GM18519 (cell line): ENCODE measurements at regions not wholly inside any gene's neighbourhood (a gene's known extent, or its start where the extent isn't known, plus 50 kb on each side); places are given as distances from the start of the nearest gene placed in this dataset.
"Not testable (repeated sequence)": the region's sequence is repeated elsewhere in the genome, so short reads cannot be mapped to it uniquely, and the experiment has no call there.

Source experiments
- ATAC-seq: cut with Tn5 transposase; IDR thresholded peaks from one replicate; pipeline ENCODE4 v1.9.1; 2021; ENCODE audit warnings: mild to moderate bottlenecking, moderate library complexity; ENCODE audit not compliant: unreplicated experiment, low FRiP score

DNA sequence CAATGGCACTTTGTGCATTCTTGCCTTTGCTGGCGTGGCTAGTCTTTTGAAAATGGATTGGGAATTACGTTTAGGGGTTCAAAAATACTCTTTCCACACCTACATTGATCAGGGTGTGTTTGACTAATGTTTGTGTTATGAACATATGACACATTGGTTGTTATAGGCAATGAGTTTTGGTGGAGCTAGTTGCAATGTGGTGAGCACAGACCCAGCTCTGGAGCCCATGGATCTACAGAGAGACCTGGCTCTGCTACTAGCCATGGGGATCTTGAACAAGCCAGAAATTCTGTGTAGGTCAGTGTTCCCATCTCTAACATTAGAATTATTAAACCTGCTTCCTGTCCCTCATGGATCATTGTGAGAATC lies 222.4 kb upstream of the UBL3 start:
- no peak for ATAC-seq

DNA sequence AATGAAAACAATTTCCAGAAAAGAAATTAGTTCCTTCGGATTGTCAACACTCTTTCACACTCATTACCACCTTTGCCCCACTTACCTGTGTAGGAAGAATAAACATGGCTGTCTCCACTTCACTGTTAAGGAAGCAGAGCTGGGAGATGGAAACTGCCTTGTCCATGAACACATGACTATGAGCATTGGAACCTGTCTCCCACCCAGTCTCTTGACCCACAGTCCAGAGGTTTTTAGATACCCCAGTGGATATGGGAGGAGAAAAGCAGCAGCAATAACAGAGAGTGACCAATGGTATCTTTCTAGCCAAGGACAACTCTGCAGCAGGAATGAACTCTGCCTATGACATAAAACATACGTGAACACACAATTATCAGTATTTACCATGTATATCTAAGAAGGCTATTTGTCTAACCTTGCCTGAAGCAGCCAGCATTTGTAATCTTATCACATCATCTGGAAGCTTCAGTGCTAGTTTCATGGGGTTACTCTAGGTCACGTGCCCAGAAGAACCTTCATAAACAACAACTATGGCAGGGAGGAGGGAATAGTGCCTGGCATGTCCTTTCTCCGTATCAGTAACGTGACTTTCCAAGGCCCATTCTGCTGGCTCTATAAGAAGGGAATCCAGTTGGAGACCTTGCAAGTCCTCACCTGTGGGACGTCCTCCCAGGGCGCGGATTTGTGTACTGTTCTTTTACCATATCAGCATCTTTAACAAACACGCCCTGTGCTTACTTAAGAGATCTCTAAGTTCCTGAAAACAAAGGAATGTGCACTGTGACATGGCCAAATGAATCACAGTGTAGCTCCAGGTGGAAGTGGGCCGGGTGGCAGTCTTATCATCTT lies 221.8 kb upstream of the UBL3 start:
- ATAC-seq: no peak

DNA sequence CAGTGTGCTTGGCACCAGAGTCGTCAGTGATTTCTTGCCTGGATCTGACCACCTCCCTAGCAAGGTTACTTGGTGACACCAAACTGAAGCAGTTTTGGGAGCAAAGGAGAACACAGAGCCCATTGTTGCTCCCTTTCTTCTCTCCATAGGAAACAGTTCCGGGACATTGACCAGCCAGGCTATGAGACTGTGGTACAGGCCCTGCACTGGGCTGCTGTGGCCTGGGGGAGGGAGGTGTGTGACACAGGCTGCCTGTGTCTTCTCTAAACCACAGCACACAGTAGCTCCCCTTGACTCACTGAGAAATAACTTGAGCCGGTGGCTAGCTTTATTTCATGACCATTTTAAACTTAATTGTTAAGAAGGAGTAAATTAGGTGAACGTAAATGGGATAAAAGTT lies 214.8 kb upstream of the UBL3 start:
- no peak for ATAC-seq

DNA sequence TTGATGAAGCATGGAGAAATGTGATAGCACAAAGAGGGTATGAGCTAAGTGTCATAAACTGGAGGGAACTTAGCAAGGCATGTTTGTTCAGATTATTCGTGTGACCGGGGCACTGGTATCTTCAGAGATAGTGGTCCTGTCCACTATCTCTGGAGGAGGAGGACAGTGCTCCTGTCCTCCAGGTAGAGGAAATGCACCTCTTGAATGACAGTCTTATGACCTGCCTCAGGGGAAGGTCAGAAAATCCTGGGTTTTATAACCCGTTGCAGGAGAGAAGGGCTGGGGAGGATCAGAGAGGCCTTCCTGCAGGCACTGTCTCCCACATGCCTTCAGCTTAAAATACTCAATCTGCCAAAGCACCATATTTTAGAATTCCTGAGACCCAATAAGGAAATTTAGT lies 213.5 kb upstream of the UBL3 start:
- ATAC-seq: no peak

DNA sequence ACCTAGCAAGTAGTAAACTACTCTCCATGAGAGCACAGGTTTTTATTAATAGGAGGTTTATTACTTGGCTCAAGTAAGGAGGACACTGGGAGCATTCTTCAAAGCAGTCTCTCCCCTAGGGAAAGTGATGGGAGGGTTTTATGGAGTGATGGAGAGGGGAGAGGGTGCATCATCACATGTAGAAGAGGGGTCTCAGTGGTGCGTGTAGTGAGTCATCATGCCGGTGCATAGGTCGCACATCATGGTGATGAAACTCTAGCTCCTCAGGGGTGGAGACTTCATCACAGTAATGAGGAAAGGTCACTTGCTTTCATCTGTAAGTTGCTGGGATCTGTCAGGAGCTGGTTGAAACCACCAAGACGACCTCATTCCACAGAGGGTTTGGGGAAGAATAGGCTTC lies 210.8 kb upstream of the UBL3 start:
- no peak for ATAC-seq

DNA sequence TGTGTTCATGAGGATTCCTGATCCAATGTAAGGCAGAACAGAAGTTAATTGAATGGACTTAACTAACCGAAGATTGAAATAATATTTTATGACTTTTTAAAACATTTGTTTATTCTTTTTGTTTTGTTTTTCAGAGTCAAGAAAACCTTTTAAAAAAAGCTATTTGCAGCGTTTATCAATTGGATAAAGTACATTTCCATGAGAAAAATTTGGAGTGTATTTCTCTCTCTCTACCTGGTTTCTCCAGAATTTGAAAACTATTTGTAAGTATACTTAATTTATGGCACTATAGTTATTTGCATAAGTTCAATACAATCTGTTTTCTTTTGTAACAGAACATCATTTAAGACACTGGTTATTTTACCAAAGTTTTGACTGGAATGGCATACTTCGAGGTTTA lies 208.0 kb upstream of the UBL3 start:
- ATAC-seq: no peak

DNA sequence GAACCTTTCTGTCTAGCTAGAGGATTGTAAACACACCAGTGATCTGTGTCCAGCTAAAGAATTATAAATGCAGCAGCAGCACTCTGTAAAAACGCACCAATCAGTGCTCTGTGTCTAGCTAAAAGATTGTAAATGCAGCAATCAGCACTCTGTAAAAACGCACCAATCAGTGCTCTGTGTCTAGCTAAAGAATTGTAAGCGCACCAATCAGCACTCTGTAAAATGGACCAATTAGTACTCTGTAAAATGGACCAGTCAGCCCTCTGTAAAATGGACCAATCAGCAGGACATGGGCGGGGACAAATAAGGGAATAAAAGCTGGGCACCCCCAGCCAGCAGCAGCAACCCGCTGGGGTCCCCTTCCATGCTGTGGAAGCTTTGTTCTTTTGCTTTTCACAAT lies 204.1 kb upstream of the UBL3 start:
- ATAC-seq: not testable (repeated sequence)

DNA sequence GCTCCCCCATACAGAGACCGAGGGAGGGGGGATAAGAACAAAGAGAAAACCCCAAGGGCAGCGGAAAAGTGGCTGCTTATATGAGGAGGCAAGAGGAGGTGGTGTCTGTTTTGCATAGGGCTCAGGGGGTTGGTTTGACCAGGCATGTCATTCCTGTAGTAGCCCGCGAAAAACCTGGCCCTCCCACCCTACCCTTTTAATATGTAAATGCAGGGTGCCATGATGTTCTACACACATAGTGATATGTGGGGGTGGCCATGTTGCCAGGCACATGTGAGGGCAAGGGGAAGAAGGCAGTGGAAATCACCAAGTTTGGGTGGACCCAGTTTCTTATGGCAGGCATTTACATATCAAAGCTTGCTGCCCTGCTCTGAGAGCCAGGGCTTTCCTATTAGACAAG lies 203.5 kb upstream of the UBL3 start:
- no peak for ATAC-seq

DNA sequence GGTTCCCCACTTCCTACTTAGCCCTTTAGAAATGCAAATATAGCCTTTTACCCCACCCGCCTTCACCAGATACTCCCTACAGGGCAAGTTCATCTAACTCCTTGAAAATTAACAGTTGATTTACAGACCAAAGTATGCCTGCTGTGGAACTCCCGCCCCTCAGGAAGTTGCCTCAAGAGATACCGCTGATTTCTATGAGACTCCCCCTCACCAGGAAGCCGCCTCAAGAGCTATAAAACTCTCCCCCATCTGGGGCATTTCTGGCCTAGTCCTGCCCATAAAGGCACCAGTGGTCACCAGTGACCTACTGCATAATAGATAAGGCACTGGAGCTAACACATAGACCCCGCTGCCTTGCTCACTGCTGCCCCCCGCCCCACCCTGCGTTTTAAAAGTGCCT lies 201.7 kb upstream of the UBL3 start:
- ATAC-seq: no peak

DNA sequence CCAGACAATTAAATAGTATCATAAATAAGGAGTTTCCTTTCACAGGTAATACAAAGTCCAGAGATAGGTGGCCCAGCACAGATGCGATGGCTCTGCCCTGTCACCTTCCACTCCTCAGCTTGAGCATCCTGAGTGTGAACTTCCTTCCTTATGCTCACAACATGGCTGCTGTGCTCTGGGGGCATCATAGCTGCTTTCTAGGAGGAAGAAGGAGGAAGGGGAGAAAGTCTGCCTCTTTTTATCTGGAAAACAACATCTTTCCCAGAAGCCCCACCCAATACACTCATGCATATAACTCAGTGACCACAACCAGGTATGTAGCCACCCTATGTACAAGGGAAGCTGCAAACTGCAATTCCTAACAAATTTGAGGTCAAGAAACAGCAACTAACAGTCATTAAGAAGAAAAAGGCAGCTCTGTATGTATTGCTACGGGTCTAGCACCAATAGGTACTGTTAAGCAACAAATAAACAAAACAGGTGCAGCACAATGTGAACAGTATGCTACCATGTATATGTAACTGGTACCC lies 201.2 kb upstream of the UBL3 start:
- no peak for ATAC-seq

DNA sequence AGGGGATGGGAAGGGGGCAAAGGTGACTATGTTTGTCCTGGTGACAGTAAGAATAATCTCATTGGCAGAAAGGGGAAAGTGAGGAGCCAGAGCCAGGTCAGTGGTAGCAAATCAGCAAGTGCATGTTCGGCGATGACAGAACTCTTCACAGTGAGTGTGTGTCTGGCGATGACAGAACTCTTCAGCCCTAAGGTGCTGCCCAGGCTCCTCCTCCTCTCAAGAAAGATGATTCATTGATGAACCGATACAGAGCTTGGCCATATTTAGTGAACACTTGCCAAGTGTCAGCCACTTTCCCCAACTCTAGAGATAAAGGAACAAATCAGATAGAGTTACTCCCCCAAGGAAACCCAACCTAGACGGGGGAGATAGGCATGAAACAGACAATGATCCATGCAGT lies 199.3 kb upstream of the UBL3 start:
- no peak for ATAC-seq

DNA sequence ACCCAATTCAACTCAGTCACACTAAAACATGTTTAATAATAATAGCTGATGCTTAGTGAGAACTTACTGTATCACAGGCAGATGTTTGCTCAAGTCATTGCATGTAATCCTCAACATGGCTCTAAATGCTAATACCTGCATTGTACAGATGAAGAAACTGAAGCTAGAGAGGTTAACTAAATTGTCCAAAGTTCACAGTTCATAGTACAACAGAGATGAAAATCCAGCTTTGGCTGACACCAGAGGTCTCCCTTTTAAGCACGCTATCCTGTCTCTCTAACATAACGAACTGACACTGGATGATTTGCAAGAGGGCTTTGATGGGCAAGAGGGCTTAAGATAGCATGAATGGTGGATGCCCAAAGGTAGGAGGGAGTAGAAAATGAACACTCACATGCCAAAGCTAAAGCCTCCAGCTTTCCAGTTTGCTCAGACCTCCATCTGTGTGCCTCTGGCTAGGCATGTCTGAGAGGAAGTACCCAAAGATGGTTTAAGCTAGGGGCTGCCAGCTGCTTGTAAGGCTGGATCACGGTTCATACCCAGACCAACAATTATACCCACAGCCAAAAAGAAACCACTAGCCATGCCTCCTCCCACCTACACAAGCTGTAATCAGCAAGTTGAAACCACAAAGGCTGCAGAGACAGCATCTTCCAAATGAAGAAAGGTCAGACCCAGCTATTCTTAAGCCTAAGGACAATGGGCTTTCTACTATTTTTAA lies 196.9 kb upstream of the UBL3 start:
- ATAC-seq: no peak

DNA sequence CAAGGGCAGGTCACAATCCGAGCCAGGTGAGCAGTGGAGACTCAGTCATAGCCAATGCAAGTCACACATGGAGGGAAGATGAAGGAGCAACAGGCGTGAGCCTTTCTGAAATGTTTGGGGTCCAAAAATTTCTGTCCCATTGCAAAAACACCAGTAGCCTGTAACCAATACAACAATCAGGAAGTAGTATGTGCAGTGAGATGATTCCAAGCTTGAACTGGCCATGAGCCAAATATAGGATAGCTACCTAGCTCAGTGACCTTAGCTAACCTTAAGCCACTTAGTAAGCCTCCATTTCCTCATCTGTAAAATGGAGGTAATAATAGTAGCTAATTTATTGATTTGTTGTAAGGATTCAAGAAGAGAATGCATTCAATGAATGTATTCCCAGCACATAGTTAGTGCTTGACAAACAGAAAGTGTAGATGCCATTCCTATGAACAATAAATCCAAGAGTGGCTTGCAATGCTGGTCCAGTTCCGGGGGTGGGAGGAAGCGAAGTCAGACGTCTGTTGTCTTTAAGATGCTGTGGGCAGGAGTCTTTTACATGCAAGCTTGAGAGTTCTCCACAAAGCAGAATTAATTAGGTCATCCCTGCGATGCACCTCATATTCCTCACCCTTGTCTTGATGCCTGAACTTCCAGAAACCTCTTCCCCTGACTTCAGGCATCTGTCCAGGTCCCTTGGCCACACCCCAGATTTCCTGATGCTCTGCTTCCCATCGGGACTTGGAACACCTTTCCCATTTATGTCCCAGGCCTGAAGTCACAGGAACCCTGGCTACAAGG lies 195.7 kb upstream of the UBL3 start:
- no peak for ATAC-seq

DNA sequence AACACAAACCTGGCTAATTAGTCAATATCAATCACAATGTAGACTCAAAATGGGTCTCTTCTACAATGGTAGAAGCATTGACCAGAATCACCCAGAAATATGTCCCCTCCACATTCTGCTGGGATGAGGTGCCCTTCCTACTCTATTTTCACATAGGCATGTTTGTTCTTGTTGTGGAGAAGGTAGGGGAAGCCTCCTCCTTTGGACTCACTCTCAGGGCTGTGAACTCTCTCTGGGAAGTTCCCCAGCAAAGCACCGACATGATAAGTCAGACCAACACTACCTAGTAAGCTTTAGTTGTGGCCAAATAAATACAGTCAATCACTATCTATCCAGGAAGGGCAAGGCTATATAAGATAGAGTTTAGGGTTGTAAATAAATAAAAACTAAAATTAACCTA lies 194.5 kb upstream of the UBL3 start:
- no peak for ATAC-seq

DNA sequence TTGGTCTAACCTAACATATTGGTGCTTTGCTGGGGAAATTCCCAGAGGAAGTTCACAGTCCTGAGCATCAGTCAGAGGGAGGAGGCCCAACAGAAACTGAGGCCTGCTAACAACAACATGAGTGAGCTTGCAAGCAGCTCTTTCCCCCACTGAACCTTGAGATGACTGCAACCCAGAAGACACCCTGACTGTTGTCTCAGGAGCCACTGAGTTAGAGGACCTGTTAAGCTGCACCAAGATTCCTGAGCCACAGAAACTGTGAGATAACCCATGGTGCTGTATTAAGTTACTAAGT lies 193.2 kb upstream of the UBL3 start:
- no peak for ATAC-seq

DNA sequence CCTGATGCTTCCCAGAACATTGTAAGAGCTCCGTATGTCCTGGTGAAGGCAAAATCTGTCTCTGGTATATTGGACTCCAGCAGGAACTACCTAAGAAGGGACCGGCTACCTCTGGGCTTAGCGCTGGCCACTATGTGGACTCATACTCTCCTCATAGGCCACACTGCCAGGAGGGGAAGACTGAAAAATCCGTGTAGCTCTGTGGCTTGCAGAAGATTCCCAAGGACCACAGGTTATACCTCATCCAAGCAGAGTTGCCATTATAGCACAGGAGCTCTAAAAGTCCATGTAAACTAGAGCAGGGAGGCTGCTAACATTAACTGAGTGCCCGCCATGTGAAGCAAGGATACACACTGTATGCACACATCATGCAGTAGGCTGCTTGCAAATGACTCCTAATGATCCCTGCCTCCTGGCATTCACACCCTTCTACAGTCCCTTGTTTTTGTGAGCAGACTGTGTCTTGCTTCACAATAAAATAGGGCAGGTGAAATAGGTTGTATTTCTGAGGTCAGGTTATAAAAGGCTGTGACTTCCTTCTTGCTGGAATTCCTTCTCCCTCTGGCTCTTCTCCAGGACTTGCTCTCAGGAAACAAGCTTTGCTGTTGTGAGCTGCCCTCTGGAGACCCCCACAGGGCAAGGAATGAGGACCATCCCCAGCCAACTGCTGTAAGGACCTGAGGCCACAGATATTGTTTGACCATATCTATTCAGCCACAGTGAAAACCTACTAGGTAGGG lies 192.6 kb upstream of the UBL3 start:
- no peak for ATAC-seq

DNA sequence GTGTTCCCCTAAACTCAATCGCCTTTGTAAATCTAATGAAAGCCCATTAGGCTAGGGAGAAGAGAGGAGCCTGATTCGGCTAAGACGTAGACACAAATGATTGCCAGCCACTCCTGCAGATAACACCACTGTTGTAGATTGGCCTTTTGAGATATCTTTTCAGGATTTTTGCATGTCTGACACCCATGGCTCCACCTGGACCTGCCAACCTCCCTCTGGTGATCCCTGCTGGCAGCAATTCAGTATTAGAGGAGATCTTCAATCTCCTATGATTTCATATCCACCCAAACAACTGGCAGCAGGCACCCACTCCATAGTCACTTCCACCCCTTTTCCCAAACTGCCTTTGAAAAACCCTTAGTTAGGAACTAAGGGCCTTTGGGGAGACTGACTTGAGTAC lies 191.9 kb upstream of the UBL3 start:
- ATAC-seq: no peak

DNA sequence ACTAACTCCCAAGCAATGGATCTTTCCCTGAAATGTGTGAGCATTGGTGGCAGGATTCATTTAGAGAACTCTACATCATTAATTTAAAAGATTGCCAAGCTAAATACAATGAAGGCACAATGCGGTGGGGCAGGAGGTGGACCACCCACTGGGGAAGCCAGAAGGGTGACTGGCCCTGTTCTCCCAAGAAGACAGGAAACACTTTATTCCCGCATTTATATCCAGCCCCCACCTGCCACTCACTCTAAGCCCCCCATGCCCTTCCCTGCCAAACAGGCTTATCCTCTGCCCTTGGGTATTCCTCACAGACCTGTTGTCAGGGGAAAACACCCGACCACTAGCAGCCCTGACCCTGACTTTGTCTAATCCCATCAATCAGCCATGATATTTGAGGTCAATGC lies 189.1 kb upstream of the UBL3 start:
- ATAC-seq: no peak

DNA sequence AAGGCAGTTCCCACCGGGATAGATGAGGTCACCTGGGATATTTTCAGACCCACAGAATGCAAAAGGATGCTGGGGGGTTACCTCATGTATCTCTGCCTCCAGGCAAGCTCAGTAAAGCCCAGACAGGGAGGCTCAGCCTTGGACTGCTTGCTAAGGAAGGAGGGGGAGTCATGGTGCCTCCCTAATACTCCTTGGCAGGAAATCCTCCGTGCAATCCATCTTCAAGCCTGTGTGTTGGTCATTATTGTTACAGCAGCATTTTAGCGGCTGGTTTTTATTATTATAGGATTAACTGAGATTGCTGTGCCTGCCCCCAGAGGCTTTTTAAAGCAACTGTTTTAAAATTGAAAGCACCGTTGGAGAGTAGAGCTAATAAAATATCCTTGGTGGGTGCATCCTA lies 188.5 kb upstream of the UBL3 start:
- ATAC-seq: no peak

DNA sequence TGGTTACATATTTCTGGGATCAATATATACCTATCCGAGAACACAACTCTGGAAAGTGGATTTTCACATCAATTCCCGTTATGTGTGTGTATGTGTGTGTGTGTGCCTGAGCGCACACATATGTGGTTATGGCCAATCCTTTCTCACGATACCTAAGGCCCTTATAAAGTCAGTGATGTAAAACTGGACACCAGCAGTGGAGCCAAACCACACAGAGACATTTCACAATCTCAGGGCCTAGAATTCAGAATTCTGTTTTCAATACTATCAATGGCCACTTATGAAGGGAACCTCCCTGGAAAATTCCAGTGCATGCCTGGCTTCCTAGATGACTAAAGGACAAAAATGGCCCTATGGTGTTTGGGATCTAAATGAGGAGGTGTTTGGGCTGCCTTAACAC lies 187.3 kb upstream of the UBL3 start:
- ATAC-seq: no peak

DNA sequence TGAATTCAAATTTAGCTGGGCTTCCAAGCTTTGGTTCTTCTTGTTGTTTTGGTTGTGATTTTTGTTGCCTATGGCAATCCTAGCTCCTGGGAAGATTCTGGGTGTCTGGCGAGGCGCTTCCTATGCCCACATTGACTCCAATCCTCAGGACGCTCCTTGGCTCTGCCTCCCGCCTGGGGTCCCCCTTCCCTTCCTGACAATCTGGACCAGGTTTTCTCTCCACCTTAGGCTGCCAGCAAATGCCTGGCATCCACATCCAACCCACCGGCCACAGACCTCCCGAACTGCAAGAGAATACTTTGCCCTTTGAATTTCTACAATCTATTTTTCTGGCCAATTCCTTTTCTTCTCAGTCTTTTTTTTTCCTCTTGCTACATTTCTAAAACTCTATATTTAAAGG lies 186.9 kb upstream of the UBL3 start:
- ATAC-seq: no peak
